ENCODE measurements at regions not wholly inside any gene's neighbourhood (a gene's known extent, or its start where the extent isn't known, plus 50 kb on each side); places are given as distances from the start of the nearest gene placed in this dataset.
A peak's percentile ranks its signal among the peaks of the same experiment; 100 is the strongest.

DNA sequence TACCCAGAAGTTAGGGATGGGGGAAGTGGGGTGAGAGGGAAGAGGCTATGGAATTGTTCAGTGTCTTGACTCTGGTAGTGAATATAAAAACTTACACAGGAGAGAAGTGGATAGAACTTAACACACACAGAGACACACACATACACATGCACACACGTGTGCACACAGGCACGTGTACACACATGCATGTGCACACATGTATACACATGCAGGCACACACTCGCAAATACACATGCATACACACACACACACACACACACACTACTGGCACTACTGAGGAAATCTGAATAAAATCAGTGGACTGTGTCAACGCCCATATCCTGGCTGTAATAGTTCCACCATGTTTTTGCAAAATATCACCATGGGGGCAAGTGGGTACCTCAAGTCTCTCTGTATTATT is 107.9 kb downstream of the IRS2 start:
- Histone ChIP-seq H3K27ac (no peak overlapping the region), H3K9me3 (no peaks in the 10 kb centered on the region), H3K4me3 (ENCODE audit: low read depth in 1 of 2, low read length in 1 of 2) (no peak overlapping the region), H3K27me3 (no peaks in the 10 kb centered on the region), H3K36me3 (no peaks in the 10 kb centered on the region), H3K4me1 (ENCODE audit: control insufficient read depth in 1 of 2, insufficient read depth in 1 of 2, low read depth in 1 of 2, low read length in 1 of 2) (no peaks in the 10 kb centered on the region)
- TF ChIP-seq, protein P1, sequence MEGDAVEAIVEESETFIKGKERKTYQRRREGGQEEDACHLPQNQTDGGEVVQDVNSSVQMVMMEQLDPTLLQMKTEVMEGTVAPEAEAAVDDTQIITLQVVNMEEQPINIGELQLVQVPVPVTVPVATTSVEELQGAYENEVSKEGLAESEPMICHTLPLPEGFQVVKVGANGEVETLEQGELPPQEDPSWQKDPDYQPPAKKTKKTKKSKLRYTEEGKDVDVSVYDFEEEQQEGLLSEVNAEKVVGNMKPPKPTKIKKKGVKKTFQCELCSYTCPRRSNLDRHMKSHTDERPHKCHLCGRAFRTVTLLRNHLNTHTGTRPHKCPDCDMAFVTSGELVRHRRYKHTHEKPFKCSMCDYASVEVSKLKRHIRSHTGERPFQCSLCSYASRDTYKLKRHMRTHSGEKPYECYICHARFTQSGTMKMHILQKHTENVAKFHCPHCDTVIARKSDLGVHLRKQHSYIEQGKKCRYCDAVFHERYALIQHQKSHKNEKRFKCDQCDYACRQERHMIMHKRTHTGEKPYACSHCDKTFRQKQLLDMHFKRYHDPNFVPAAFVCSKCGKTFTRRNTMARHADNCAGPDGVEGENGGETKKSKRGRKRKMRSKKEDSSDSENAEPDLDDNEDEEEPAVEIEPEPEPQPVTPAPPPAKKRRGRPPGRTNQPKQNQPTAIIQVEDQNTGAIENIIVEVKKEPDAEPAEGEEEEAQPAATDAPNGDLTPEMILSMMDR (IDR thresholded peaks at IDR 0.05) = no peak

DNA sequence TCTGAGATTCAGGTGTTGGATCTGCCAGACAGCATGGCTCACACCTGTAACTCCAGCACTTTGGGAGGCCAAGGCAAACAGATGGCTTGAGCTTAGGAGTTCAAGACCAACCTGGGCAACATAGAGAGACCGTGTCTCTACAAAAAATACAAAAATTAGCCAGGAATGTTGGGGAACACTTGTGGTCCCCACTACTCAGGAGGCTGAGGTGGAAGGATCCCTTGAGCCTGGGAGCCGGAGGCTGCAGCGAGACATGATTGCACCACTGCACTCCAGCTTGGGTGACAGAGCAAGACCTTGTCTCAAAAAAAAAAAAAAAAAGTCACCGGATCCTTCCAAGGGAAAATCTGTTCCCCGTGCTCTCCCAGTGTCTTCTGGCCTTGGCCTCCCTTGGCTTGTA is 109.2 kb downstream of the IRS2 start:
- TF ChIP-seq, protein P1 (IDR thresholded peaks at IDR 0.05) = no peak
- Histone ChIP-seq H3K4me1 (ENCODE audit: control insufficient read depth in 1 of 2, insufficient read depth in 1 of 2, low read depth in 1 of 2, low read length in 1 of 2) (peaks cover 10 to 12% of the 10 kb centered on the region in 2 experiments), H3K27ac (no peak overlapping the region), H3K27me3 (no peaks in the 10 kb centered on the region), H3K36me3 (no peaks in the 10 kb centered on the region), H3K4me3 (ENCODE audit: low read depth in 1 of 2, low read length in 1 of 2) (no peak overlapping the region), H3K9me3 (no peaks in the 10 kb centered on the region)

DNA sequence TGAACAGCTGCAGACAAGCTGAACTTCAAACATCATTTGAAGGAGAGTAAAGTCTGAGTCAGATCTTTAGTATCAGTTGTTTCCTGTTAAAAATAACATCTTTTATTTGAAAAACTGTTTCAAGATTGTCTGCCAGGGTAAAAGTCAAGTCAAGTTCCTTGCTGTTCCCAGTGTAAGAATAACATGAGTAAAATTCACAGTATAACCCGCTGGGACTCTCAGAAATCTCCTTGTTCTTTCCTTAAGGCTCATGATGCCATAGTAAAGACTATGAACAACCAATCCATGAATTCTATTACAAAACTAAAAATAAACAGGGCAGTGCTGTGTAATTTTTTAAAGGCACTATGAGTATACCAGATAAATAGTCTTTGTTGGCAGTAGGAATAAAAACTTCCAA is 112.9 kb downstream of the IRS2 start:
- no peak overlapping the region for H3K4me3 ChIP-seq (ENCODE audit: low read depth in 1 of 2, low read length in 1 of 2)
- no peaks in the 10 kb centered on the region for H3K27me3 ChIP-seq
- H3K9me3 ChIP-seq = no peaks in the 10 kb centered on the region
- H3K36me3 ChIP-seq = no peaks in the 10 kb centered on the region
- peak overlapping the region; percentile 40 for H3K27ac ChIP-seq
- H3K4me1 ChIP-seq (ENCODE audit: control insufficient read depth in 1 of 2, insufficient read depth in 1 of 2, low read depth in 1 of 2, low read length in 1 of 2) = peaks cover 30 to 32% of the 10 kb centered on the region in 2 experiments
- TF ChIP-seq, protein P1 (IDR thresholded peaks at IDR 0.05) = no peak

DNA sequence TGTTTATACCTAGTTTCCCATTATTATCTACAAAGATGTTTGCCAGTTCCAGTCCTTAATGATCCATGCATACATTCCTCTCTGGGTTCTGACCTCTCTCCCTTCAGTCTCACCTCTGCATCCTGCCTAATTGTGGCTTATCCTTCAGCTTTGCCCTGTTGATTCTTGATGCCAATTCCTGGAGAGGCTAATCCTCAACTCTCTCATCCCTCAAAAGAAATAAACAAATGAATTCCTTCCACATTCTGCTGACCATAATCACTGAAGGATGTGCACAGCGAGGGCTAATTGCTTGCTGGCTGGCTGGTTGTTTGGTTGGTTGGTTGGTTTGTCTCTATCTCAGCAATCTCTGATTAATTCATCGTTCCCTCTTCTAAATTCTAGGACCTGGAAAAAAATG is 113.8 kb downstream of the IRS2 start:
- Histone ChIP-seq H3K27ac (peak overlapping the region; percentile 40), H3K9me3 (no peaks in the 10 kb centered on the region), H3K27me3 (no peaks in the 10 kb centered on the region), H3K4me3 (ENCODE audit: low read depth in 1 of 2, low read length in 1 of 2) (no peak overlapping the region), H3K36me3 (no peaks in the 10 kb centered on the region), H3K4me1 (ENCODE audit: control insufficient read depth in 1 of 2, insufficient read depth in 1 of 2, low read depth in 1 of 2, low read length in 1 of 2) (peaks cover 39 to 41% of the 10 kb centered on the region in 2 experiments)
- TF ChIP-seq, protein P1 (IDR thresholded peaks at IDR 0.05) = no peak

DNA sequence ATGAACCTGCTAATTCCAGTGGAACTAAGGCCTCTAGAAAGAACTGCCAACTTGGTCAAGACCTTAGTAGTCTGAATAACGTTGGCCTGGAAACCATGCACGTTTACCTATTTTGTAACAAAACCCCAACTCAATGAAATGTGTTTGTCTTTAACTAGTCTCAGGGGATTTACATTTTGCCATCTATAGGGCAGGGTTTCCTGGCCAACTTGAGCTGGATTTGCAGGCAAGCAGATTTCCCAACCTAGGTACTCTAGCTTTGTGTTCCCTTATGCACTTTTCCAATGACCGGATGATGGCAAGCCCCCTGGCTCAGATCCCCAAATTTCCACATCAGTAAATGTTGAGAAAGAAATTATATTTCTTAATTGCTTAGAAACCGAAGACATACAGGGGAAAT is 114.5 kb downstream of the IRS2 start:
- TF ChIP-seq, protein P1 (IDR thresholded peaks at IDR 0.05) = no peak
- Histone ChIP-seq H3K4me3 (ENCODE audit: low read depth in 1 of 2, low read length in 1 of 2) (no peak overlapping the region), H3K4me1 (ENCODE audit: control insufficient read depth in 1 of 2, insufficient read depth in 1 of 2, low read depth in 1 of 2, low read length in 1 of 2) (peaks cover 42 to 48% of the 10 kb centered on the region in 2 experiments), H3K36me3 (no peaks in the 10 kb centered on the region), H3K27me3 (no peaks in the 10 kb centered on the region), H3K9me3 (no peaks in the 10 kb centered on the region), H3K27ac (peak overlapping the region; percentile 40)

DNA sequence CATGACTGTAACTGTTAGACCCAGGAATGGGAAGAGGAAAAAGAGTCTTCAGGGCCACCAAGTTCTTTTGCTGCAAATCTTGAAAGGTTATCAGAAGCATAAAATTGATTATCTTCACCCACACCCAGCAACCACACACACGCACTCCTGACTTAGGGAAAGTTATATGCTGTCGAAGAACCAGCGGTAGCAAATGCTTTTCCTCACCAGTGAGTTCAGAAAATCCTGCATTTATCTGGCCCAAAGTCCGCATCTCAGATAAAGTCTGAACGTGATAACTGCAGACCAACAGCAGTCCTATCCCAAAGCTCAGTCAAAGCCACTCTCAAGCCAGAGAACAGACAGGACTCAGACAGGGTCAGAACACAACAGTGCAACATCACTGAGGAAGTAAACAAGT is 115.6 kb downstream of the IRS2 start:
- Histone ChIP-seq H3K4me3 (ENCODE audit: low read depth in 1 of 2, low read length in 1 of 2) (no peak overlapping the region), H3K36me3 (no peaks in the 10 kb centered on the region), H3K4me1 (ENCODE audit: control insufficient read depth in 1 of 2, insufficient read depth in 1 of 2, low read depth in 1 of 2, low read length in 1 of 2) (peaks cover 42 to 52% of the 10 kb centered on the region in 2 experiments), H3K27ac (no peak overlapping the region), H3K9me3 (no peaks in the 10 kb centered on the region), H3K27me3 (no peaks in the 10 kb centered on the region)
- TF ChIP-seq, protein P1 (IDR thresholded peaks at IDR 0.05) = no peak

All from neutrophil (primary cell).